HG03558 (cell line): ENCODE measurements at regions not wholly inside any gene's neighbourhood (a gene's known extent, or its start where the extent isn't known, plus 50 kb on each side); places are given as distances from the start of the nearest gene placed in this dataset.

Experiments
- ATAC-seq: cut with Tn5 transposase; IDR thresholded peaks from one replicate; pipeline ENCODE4 v1.9.1; 2021; ENCODE audit warnings: moderate number of reproducible peaks; ENCODE audit not compliant: unreplicated experiment; ENCODE audit errors: extremely low read depth

- no peak for ATAC-seq
Observed at GRCh38 chr16:82504836-82505235, 121.9 kb upstream of the CDH13 start.

- ATAC-seq: no peak
Observed at GRCh38 chr16:82499302-82499701, 127.5 kb upstream of the CDH13 start.

GRCh38 chr16:82497139-82497538 lies 129.6 kb upstream of the CDH13 start:
- ATAC-seq: no peak

GRCh38 chr16:82488460-82488859 lies 138.3 kb upstream of the CDH13 start:
- no peak for ATAC-seq

GRCh38 chr16:82481455-82481854 lies 145.3 kb upstream of the CDH13 start:
- ATAC-seq: no peak

DNA sequence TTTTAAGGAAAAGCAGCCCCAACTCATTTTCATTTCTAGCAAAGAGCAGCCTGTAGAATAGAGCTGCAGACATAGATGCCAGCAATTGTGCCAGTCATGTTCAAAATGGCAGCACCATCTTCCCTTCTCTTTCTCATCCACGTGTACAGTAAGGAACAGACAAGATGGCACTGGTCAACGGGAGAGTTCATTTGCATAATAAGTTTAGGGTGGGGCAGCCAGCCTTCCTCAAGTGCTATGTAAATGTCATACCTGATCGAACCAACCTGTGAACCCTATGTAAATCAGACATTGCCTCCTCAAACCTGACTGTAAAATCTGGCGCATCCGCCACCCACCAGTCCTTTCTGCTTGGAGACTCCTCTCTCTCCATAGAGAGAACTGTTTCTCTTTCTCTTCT lies 150.0 kb upstream of the CDH13 start:
- no peak for ATAC-seq

DNA sequence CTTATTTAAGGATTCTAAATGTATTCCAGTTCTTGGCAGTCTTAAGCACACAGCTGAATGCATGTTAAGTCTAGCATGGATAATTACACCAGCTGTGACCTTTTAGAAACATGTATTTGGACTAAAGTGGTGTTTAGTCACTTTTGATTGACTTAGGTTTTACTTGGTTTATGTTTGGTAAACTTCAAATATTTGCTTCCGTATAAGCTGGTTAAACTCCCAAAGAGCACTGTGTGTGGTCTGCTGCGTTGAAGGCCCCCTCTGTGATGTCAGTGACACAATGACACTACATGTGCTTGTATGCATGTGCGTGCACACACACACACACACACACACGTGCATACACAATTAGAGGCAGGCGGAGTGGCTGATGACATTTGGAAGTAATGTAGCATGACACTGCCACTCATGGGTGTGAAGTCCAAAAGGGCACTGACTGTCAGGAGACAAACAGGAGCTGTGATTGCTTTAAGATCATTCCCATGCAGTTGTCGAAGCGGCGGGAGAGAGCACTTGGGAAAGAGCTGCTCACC lies 156.1 kb upstream of the CDH13 start:
- ATAC-seq: no peak

GRCh38 chr16:82470016-82470415 lies 156.8 kb upstream of the CDH13 start:
- ATAC-seq: no peak

- no peak for ATAC-seq
Observed at GRCh38 chr16:82464187-82464586, 162.6 kb upstream of the CDH13 start.

DNA sequence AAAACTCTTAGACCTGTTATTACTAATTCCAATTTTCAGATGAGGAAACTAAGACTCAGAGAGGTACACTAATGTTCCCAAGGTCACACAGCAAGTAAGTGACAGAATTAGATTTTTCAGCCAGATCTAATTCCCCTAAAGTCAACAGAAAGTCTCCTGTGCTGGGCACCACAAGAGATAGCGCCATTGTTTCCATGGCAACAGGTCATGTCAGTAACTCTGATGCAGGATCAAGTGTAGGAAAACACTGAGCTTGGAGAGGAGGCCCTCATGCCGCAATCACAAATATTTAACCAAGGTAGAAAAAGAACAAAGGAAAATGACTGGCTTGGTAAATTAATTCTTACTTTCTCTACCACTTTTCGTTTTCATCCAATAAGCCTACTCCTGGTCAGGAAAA lies 166.0 kb upstream of the CDH13 start:
- no peak for ATAC-seq

GRCh38 chr16:82459580-82460256 lies 167.1 kb upstream of the CDH13 start:
- no peak for ATAC-seq

DNA sequence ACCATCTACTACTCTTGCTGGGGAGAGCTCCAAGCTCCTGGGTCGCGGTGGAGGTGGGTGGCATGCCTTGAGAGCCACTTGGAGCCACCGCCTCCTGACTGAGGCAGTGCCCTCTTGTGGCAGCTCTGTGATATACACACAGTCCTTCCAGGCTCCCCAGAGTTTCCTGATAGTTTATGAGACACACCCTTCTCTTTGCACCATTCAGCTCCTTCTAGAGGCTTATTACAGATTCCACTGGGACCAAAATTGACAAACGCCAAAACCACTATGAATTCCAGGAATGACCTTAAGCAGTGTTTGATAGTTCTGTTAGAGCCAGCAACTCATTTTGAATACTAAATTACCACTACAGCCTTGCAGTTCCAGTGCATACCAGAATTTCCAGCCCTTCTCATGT lies 170.1 kb upstream of the CDH13 start:
- ATAC-seq: peak; percentile 62

DNA sequence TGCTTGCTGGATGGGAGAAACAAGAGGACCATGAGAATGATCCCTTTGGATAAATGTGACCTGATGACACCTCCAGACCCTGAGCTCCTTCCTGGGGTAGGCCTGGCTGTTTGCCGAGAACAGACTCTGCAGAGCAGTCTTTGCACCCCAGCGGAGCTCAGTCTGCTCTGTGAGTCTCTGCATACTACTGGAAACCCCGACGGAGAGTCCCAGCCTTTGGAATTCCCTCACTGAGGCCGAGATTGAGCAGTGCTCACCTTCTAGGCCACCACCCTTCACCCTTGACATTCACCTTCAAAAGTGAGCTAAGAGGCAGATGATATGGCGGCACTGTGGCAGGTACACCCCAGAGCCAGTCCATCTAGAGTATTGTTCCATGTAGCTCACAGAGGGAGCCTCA lies 172.2 kb upstream of the CDH13 start:
- no peak for ATAC-seq

DNA sequence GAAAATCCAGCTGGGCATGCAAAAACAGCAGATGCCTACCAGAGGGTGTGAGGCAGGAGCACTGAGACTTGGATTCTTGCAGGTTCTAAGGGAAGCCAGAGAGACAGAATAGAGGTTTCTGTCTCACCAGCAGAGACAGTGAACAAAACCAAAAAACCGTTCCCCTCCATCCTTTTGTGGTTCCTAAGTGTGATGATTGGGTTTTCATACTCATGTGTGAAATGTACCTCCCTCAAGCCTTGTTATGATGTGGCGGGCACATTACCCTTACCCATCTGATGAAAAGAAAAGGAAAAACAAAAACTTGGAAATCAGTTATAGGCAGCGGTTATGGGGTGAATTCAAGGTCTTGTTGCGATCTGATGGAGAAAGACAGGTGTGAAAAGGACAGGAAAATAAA lies 172.6 kb upstream of the CDH13 start:
- no peak for ATAC-seq

- no peak for ATAC-seq
Observed at GRCh38 chr16:82452004-82452756, 174.6 kb upstream of the CDH13 start.

- ATAC-seq: no peak
Observed at GRCh38 chr16:82451449-82451848, 175.3 kb upstream of the CDH13 start.

DNA sequence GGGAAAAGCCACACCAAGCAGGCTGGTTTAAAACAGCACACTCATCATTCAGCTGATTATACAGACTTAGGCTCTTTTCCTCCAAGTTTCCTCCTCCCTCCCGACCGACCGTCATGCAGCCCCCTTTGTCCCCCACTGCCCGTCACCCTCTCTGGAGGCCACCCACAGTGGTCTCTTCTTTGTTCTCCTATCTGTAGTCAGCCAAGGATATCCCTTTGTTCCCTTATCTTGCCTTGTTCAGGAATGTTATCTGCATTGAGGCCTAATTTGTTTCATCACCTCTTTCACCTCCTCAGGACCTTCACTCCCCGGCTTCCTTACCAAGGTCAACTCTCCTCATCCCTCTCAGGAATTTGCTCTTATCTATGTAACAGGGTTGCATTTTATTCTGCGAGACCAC lies 186.4 kb upstream of the CDH13 start:
- ATAC-seq: no peak

DNA sequence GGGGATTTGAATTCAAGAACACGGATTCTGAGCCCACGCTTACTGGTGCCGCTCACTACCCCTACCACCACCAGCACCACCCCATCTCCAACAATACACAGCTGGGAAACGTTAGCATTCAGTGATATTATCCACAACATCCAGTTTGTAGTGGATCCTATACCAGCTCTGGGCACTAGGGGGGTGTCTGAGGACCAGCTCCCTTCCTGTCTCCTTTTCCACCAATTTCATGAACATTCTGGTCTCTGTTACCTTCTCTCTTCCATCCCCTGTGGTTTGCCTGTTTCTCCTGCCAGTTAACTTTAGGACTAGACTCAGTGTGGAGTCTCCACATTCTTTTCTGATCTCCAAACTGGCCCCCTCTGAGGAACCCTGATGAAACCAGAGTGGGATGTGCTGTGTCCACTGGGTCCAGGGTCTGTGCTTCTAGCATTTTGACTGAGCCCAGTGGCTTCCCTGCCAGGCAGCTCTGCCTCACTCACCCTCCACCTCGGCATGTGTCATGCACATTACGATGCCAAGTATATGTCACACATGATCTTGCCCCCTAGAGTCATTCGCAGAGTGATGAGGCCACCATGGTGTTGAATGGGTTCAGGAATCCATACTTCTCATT lies 187.0 kb upstream of the CDH13 start:
- no peak for ATAC-seq

- ATAC-seq: no peak
Observed at GRCh38 chr16:82433042-82433441, 193.7 kb upstream of the CDH13 start.

GRCh38 chr16:82432261-82432660 lies 194.5 kb upstream of the CDH13 start:
- no peak for ATAC-seq

- no peak for ATAC-seq
Observed at GRCh38 chr16:82425661-82426060, 201.1 kb upstream of the CDH13 start.
